NT2/D1 (cell line): ENCODE measurements at regions not wholly inside any gene's neighbourhood (a gene's known extent, or its start where the extent isn't known, plus 50 kb on each side); places are given as distances from the start of the nearest gene placed in this dataset.
"Not testable (repeated sequence)": the region's sequence is repeated elsewhere in the genome, so short reads cannot be mapped to it uniquely, and the experiment has no call there.

Experiments used
- DNase-seq: peaks from one replicate; pipeline ENCODE4 v3.0.0-alpha.2; 2011; ENCODE audit warnings: low read depth, low spot score
- H3K27me3 ChIP-seq: 2 replicates; pipeline ENCODE4 v1.6.0; 2011; ENCODE audit warnings: mild to moderate bottlenecking; ENCODE audit not compliant: insufficient read length, insufficient read depth
- H3K36me3 ChIP-seq: 2 replicates; pipeline ENCODE4 v1.6.1; 2011; ENCODE audit warnings: mild to moderate bottlenecking, low read length, mixed read lengths; ENCODE audit not compliant: insufficient read depth, insufficient read length
- H3K4me1 ChIP-seq: 2 replicates; pipeline ENCODE4 v1.5.1; 2011; ENCODE audit not compliant: insufficient read depth, insufficient read length
- H3K4me3 ChIP-seq: 2 replicates; pipeline ENCODE4 v1.5.1; 2011; ENCODE audit warnings: low read depth; ENCODE audit not compliant: insufficient read length
- H3K9ac ChIP-seq: 2 replicates; pipeline ENCODE4 v1.6.0; 2011; ENCODE audit warnings: low read depth; ENCODE audit not compliant: insufficient read length
- H3K9me3 ChIP-seq: 2 replicates; pipeline ENCODE4 v1.5.1; 2011; ENCODE audit warnings: mild to moderate bottlenecking, low read length; ENCODE audit not compliant: insufficient read depth
- SUZ12 ChIP-seq: IDR thresholded peaks from 2 replicates; pipeline ENCODE4 v1.6.1; 2011; ENCODE audit not compliant: insufficient read length, insufficient read depth; ENCODE audit errors: extremely low read depth
- YY1 ChIP-seq: IDR thresholded peaks from 2 replicates; pipeline ENCODE4 v1.6.1; 2011; ENCODE audit not compliant: insufficient read length, insufficient read depth
- ZNF274 ChIP-seq: IDR thresholded peaks from 2 replicates; pipeline ENCODE4 v1.6.1; 2011; ENCODE audit warnings: mild to moderate bottlenecking, low read depth, low read length

- no peak overlapping the region for H3K4me3 ChIP-seq
- H3K36me3 ChIP-seq, result no peaks in the 10 kb centered on the region
- no peaks in the 10 kb centered on the region for H3K4me1 ChIP-seq
- no peak for DNase-seq
- H3K9me3 ChIP-seq, result no peaks in the 10 kb centered on the region
- TF ChIP-seq ZNF274 (no peak), SUZ12 (no peak), YY1 (no peak)
- no peak overlapping the region for H3K9ac ChIP-seq
- H3K27me3 ChIP-seq, result no peaks in the 10 kb centered on the region
Measured at GRCh38 chr11:27233654-27234042, 129.4 kb downstream of the CCDC34 start.

- H3K4me1 ChIP-seq, result no peaks in the 10 kb centered on the region
- H3K9ac ChIP-seq, result no peak overlapping the region
- no peak overlapping the region for H3K4me3 ChIP-seq
- no peaks in the 10 kb centered on the region for H3K36me3 ChIP-seq
- no peak for DNase-seq
- peaks cover 2% of the 10 kb centered on the region; the same call in 1 of the 2 replicates for H3K9me3 ChIP-seq
- no peaks in the 10 kb centered on the region for H3K27me3 ChIP-seq
- no peak for TF ChIP-seq SUZ12
- no peak for TF ChIP-seq ZNF274
- no peak for TF ChIP-seq YY1
Measured at GRCh38 chr11:27231530-27231929, 131.5 kb downstream of the CCDC34 start.

GRCh38 chr11:27230192-27230572 is 132.8 kb downstream of the CCDC34 start:
- H3K36me3 ChIP-seq, result no peaks in the 10 kb centered on the region
- H3K4me1 ChIP-seq, result no peaks in the 10 kb centered on the region
- no peak for DNase-seq
- no peak overlapping the region for H3K9ac ChIP-seq
- H3K9me3 ChIP-seq, result peaks cover 10% of the 10 kb centered on the region; the same call in 1 of the 2 replicates
- no peak overlapping the region for H3K4me3 ChIP-seq
- no peaks in the 10 kb centered on the region for H3K27me3 ChIP-seq
- TF ChIP-seq SUZ12 (no peak), YY1 (no peak), ZNF274 (no peak)

GRCh38 chr11:27229511-27230191 is 133.4 kb downstream of the CCDC34 start:
- H3K36me3 ChIP-seq, result no peaks in the 10 kb centered on the region
- no peak for TF ChIP-seq YY1
- TF ChIP-seq SUZ12, result no peak
- TF ChIP-seq ZNF274, result no peak
- H3K9ac ChIP-seq, result no peak overlapping the region

GRCh38 chr11:27228906-27229290 is 134.1 kb downstream of the CCDC34 start:
- DNase-seq, result no peak
- H3K36me3 ChIP-seq, result no peaks in the 10 kb centered on the region
- H3K9me3 ChIP-seq, result peaks cover 10% of the 10 kb centered on the region; the same call in 1 of the 2 replicates
- H3K9ac ChIP-seq, result no peak overlapping the region
- H3K27me3 ChIP-seq, result no peaks in the 10 kb centered on the region
- H3K4me1 ChIP-seq, result no peaks in the 10 kb centered on the region
- H3K4me3 ChIP-seq, result no peak overlapping the region
- TF ChIP-seq ZNF274 (no peak), YY1 (no peak), SUZ12 (no peak)

More at GRCh38 chr11:27229511-27230191, 133.4 kb downstream of the CCDC34 start:
- Histone ChIP-seq H3K27me3 (no peaks in the 10 kb centered on the region), H3K4me1 (no peaks in the 10 kb centered on the region), H3K9me3 (peaks cover 10% of the 10 kb centered on the region; the same call in 1 of the 2 replicates), H3K4me3 (no peak overlapping the region)
- no peak for DNase-seq

GRCh38 chr11:27228232-27228905 is 134.6 kb downstream of the CCDC34 start:
- H3K4me1 ChIP-seq, result no peaks in the 10 kb centered on the region
- peaks cover 10% of the 10 kb centered on the region; the same call in 1 of the 2 replicates for H3K9me3 ChIP-seq
- TF ChIP-seq YY1, result no peak
- no peak for TF ChIP-seq ZNF274
- TF ChIP-seq SUZ12, result no peak
- no peaks in the 10 kb centered on the region for H3K27me3 ChIP-seq
- no peak overlapping the region for H3K9ac ChIP-seq
- no peak overlapping the region for H3K4me3 ChIP-seq
- H3K36me3 ChIP-seq, result no peaks in the 10 kb centered on the region
- DNase-seq, result no peak

- DNase-seq, result no peak
- TF ChIP-seq SUZ12 (no peak), YY1 (no peak), ZNF274 (no peak)
- no peaks in the 10 kb centered on the region for H3K4me1 ChIP-seq
- no peak overlapping the region for H3K4me3 ChIP-seq
- no peak overlapping the region for H3K9ac ChIP-seq
- peaks cover 10% of the 10 kb centered on the region; the same call in 1 of the 2 replicates for H3K9me3 ChIP-seq
- H3K36me3 ChIP-seq, result no peaks in the 10 kb centered on the region
- H3K27me3 ChIP-seq, result no peaks in the 10 kb centered on the region
Measured at GRCh38 chr11:27227736-27228135, 135.3 kb downstream of the CCDC34 start.

- Histone ChIP-seq H3K36me3 (peaks cover 39% of the 10 kb centered on the region), H3K9ac (peak overlapping the region; percentile 36), H3K4me3 (peak overlapping the region; percentile 35)
- not testable (repeated sequence) for DNase-seq, H3K9me3 ChIP-seq, H3K27me3 ChIP-seq, H3K4me1 ChIP-seq
Measured at GRCh38 chr11:27219487-27220039, 143.5 kb downstream of the CCDC34 start.
